GM06990 (cell line): ENCODE measurements at regions not wholly inside any gene's neighbourhood (a gene's known extent, or its start where the extent isn't known, plus 50 kb on each side); places are given as distances from the start of the nearest gene placed in this dataset.

Experiments used
- DNase-seq: peaks from one replicate; pipeline ENCODE4 v3.0.0-alpha.2; 2011; ENCODE audit not compliant: insufficient read length; ENCODE audit errors: extremely low read depth
- H3K27me3 ChIP-seq: replicated peaks from 2 replicates; pipeline ENCODE4 v1.6.0; 2011; ENCODE audit warnings: low read length; ENCODE audit not compliant: control insufficient read depth, insufficient read depth
- H3K36me3 ChIP-seq: 2 replicates; pipeline ENCODE4 v1.5.1; 2011; ENCODE audit warnings: low read length; ENCODE audit not compliant: control insufficient read depth, insufficient read depth
- H3K4me3 ChIP-seq: replicated peaks from 2 replicates; pipeline ENCODE4 v1.5.1; 2011; ENCODE audit warnings: low read depth, mild to moderate bottlenecking, control low read depth, low read length
- TF ChIP-seq, protein P1 (sequence below): IDR thresholded peaks from 2 replicates; pipeline ENCODE4 v1.5.1; 2011; ENCODE audit warnings: low read length, control low read depth, mild to moderate bottlenecking, inconsistent platforms; ENCODE audit not compliant: insufficient read depth, poor library complexity, severe bottlenecking

DNA sequence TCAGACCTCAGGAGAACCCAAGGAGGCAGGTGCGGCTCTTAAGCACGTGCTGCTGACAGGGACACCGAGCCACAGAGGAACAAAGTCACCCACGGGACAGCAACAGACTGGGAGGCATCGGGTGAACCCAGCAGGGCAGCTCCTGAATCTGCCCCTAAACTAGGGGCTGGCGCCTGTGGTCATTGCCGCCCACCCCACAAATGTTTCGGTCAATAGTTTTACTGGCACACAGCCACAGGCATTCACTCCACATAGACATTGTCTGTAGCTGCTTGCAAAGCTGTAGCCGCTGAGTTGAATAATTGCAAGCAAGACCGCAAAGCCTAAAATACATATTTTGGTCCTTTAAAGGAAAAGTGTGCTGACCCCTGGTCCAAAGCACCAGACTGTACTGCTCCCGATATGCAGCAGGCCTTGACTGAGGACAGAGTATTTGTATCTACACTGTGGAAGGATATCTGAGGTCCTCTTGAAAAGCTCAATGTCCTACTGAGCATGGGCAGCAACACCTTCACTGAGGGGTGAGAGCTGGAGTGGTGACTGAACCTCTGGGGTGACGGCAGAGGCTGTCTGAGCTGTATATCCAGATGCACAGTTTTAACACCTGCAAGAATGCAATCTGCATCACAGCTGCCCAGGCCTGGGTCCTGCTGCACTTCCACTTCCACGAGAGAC is 310.3 kb downstream of the THBS2 start:
- Histone ChIP-seq H3K4me3 (no peak overlapping the region), H3K27me3 (no peaks in the 10 kb centered on the region), H3K36me3 (no peaks in the 10 kb centered on the region)
- DNase-seq: no peak
- TF ChIP-seq, protein P1, sequence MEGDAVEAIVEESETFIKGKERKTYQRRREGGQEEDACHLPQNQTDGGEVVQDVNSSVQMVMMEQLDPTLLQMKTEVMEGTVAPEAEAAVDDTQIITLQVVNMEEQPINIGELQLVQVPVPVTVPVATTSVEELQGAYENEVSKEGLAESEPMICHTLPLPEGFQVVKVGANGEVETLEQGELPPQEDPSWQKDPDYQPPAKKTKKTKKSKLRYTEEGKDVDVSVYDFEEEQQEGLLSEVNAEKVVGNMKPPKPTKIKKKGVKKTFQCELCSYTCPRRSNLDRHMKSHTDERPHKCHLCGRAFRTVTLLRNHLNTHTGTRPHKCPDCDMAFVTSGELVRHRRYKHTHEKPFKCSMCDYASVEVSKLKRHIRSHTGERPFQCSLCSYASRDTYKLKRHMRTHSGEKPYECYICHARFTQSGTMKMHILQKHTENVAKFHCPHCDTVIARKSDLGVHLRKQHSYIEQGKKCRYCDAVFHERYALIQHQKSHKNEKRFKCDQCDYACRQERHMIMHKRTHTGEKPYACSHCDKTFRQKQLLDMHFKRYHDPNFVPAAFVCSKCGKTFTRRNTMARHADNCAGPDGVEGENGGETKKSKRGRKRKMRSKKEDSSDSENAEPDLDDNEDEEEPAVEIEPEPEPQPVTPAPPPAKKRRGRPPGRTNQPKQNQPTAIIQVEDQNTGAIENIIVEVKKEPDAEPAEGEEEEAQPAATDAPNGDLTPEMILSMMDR: no peak

DNA sequence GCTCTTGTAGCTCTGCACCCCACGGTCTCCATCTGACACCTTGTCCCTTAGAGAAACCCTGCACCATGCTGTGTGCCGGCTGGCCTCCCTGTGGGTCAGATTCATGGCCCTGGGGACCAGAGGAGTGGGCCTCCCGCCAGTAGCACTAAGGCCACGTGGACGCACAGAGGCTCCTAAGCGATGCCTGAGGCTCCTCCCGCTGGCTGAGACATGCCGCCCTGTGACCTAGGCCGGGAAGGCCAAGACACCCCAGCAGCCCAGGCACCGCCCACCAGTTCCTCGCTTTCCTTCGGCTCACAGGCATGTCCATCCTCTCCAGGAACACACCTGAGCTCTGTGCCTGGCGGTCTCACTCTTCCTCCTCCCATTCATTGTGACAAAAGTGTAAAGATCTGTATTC is 311.0 kb downstream of the THBS2 start:
- Histone ChIP-seq H3K27me3 (no peaks in the 10 kb centered on the region), H3K36me3 (no peaks in the 10 kb centered on the region), H3K4me3 (no peak overlapping the region)
- TF ChIP-seq, protein P1: no peak
- no peak for DNase-seq

DNA sequence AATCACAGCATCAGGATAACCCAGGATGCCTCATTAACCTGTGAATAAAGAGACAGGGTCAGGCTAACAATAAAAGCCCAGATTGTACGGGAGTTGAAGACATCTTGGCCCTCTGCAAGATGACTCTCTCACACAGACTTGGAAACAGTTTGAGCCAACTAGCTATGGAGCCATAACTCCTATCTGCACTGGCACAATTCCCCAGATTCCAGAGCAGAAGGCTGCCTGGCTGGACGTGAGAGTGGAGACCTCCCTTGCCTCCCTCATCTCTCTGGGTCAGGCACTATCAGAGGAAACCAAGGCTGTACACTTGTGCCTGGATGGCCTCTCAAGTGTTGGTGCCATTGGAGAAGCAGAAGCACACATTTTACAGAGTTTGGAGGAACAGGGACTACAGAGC is 312.6 kb downstream of the THBS2 start:
- Histone ChIP-seq H3K4me3 (no peak overlapping the region), H3K36me3 (no peaks in the 10 kb centered on the region), H3K27me3 (no peaks in the 10 kb centered on the region)
- TF ChIP-seq, protein P1: no peak
- no peak for DNase-seq

DNA sequence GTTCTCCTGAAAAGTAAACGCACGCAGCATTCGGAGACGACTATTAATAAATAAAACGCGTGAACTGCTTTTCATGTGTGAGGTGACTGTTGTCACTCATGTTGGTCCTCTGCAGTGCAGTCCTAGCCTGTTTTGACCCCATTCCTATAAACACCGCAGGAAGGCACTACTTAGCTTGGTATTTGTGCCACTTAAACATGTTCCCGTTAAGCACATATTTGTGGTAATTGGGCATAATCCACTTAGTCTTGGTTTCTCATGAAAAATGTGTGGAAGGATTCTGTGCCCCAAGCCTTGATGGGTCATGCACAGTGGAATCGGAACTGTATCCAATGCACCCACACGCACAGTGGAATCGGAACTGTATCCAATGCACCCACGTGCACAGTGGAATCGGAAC is 313.9 kb downstream of the THBS2 start:
- TF ChIP-seq, protein P1: no peak
- H3K27me3 ChIP-seq: no peaks in the 10 kb centered on the region
- DNase-seq: no peak

DNA sequence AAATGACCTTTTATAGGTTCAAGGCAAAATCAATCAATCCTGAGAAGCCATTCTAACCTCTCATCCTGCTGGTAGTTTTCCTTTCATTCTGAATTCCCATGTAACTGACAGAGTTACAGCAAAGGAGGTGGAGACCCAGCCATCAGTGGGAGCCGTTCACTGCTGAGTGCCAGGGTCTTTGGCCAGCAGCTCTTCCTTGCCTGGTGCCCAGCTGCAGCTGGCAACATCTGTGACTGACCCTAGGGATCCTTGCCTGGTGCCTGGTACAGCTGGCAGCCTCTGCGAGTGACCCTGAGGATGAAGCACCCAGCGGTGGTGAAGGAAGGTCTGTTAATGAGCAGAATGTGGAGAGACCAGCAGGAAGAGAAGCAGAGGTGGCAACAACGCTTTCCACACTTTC is 314.6 kb downstream of the THBS2 start:
- Histone ChIP-seq H3K27me3 (no peaks in the 10 kb centered on the region), H3K4me3 (no peak overlapping the region)
- TF ChIP-seq, protein P1: no peak

More for the DNA sequence above, 313.9 kb downstream of the THBS2 start:
- Histone ChIP-seq H3K4me3 (no peak overlapping the region), H3K36me3 (no peaks in the 10 kb centered on the region)

DNA sequence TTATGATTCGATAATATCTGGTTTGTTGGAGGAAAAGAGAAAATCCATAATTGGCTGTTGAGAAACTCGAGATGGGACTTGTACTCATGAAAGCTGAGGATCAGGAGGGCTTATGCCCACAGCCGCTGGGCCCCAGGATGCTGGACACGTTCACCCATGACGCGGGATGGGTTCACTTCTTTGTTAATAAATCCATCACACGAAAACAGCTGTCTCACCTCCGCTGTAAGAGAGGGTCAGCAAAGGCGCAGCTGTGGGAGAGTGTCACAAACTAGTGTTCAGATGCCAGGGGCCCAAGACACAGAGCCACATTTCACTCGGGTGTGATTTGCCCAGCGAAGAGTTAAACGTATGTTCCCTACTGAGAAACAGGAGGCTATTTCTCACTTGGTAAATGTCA is 315.1 kb downstream of the THBS2 start:
- DNase-seq: no peak
- no peaks in the 10 kb centered on the region for H3K36me3 ChIP-seq
- TF ChIP-seq, protein P1: no peak
- no peaks in the 10 kb centered on the region for H3K27me3 ChIP-seq
- H3K4me3 ChIP-seq: no peak overlapping the region

More for the DNA sequence above, 314.6 kb downstream of the THBS2 start:
- no peak for DNase-seq
- no peaks in the 10 kb centered on the region for H3K36me3 ChIP-seq
